T-helper 17 cell (primary cell): ENCODE measurements at regions not wholly inside any gene's neighbourhood (a gene's known extent, or its start where the extent isn't known, plus 50 kb on each side); places are given as distances from the start of the nearest gene placed in this dataset.
"Not testable (repeated sequence)": the region's sequence is repeated elsewhere in the genome, so short reads cannot be mapped to it uniquely, and the experiment has no call there.

Source experiments
- ATAC-seq: fragments of 150-1000 bp; cut with Tn5 transposase; 2 replicates; pipeline ENCODE4 v1.10.0; 2021; ENCODE audit warnings: mild to moderate bottlenecking, moderate library complexity
- DNase-seq, 3 donors: peaks; one replicate each; pipeline versions ENCODE4 v3.0.0 to v3.0.0-alpha.2; 2020 to 2021
- H3K9me3 ChIP-seq: one replicate; pipeline ENCODE4 v1.7.0; 2013; ENCODE audit warnings: low read length, mild to moderate bottlenecking; ENCODE audit not compliant: control insufficient read depth, poor library complexity, severe bottlenecking
- H3K27ac Mint-ChIP-seq: one replicate; pipeline ENCODE4 v1.8.0; 2022; ENCODE audit warnings: mild to moderate bottlenecking, moderate library complexity, mixed read lengths
- H3K27me3 Mint-ChIP-seq: one replicate; pipeline ENCODE4 v1.8.0; 2022; ENCODE audit warnings: mixed read lengths
- H3K36me3 Mint-ChIP-seq: one replicate; pipeline ENCODE4 v1.8.0; 2022; ENCODE audit warnings: low read depth, mixed read lengths
- H3K4me1 Mint-ChIP-seq: one replicate; pipeline ENCODE4 v1.8.0; 2022; ENCODE audit warnings: mild to moderate bottlenecking, mixed read lengths
- H3K4me3 Mint-ChIP-seq: one replicate; pipeline ENCODE4 v1.8.0; 2022; ENCODE audit warnings: mild to moderate bottlenecking, moderate library complexity, mixed read lengths

- Mint-ChIP-seq H3K36me3 (peaks cover 11% of the 10 kb centered on the region), H3K4me1 (no peaks in the 10 kb centered on the region), H3K4me3 (no peak overlapping the region), H3K27me3 (peaks cover 54% of the 10 kb centered on the region), H3K27ac (no peak overlapping the region)
- ATAC-seq (no peak), DNase-seq (no peak)
- no peaks in the 10 kb centered on the region for H3K9me3 ChIP-seq
Observed at GRCh38 chr12:53867216-53868012, 71.2 kb upstream of the HOXC13 start.

- no peak for ATAC-seq
- H3K27ac Mint-ChIP-seq = no peak overlapping the region
- no peak for DNase-seq
- H3K9me3 ChIP-seq = no peaks in the 10 kb centered on the region
- no peaks in the 10 kb centered on the region for H3K4me1 Mint-ChIP-seq
- peaks cover 65% of the 10 kb centered on the region for H3K27me3 Mint-ChIP-seq
- H3K36me3 Mint-ChIP-seq = peaks cover 11% of the 10 kb centered on the region
- no peak overlapping the region for H3K4me3 Mint-ChIP-seq
Observed at GRCh38 chr12:53868511-53868986, 70.1 kb upstream of the HOXC13 start.

GRCh38 chr12:53869500-53869899 is 69.1 kb upstream of the HOXC13 start:
- Mint-ChIP-seq H3K27ac (no peak overlapping the region), H3K36me3 (peaks cover 11% of the 10 kb centered on the region), H3K4me3 (no peak overlapping the region), H3K4me1 (no peaks in the 10 kb centered on the region), H3K27me3 (peaks cover 66% of the 10 kb centered on the region)
- DNase-seq = no peak
- H3K9me3 ChIP-seq = no peaks in the 10 kb centered on the region
- no peak for ATAC-seq

- Mint-ChIP-seq H3K27ac (no peak overlapping the region), H3K27me3 (peaks cover 70% of the 10 kb centered on the region)
Observed at GRCh38 chr12:53870117-53870516, 68.5 kb upstream of the HOXC13 start.

GRCh38 chr12:53871367-53871766 is 67.3 kb upstream of the HOXC13 start:
- H3K27ac Mint-ChIP-seq = no peak overlapping the region
- H3K9me3 ChIP-seq = no peaks in the 10 kb centered on the region
- H3K36me3 Mint-ChIP-seq = peaks cover 11% of the 10 kb centered on the region
- DNase-seq = no peak
- H3K27me3 Mint-ChIP-seq = peaks cover 71% of the 10 kb centered on the region
- no peak for ATAC-seq
- H3K4me1 Mint-ChIP-seq = no peaks in the 10 kb centered on the region
- H3K4me3 Mint-ChIP-seq = no peak overlapping the region

More at GRCh38 chr12:53870117-53870516, 68.5 kb upstream of the HOXC13 start:
- ATAC-seq (no peak), DNase-seq (no peak)
- Mint-ChIP-seq H3K4me3 (no peak overlapping the region), H3K4me1 (no peaks in the 10 kb centered on the region), H3K36me3 (peaks cover 11% of the 10 kb centered on the region)
- H3K9me3 ChIP-seq = no peaks in the 10 kb centered on the region

GRCh38 chr12:53872367-53872766 is 66.3 kb upstream of the HOXC13 start:
- no peak overlapping the region for H3K27ac Mint-ChIP-seq
- no peak for DNase-seq
- H3K9me3 ChIP-seq = no peaks in the 10 kb centered on the region
- peaks cover 11% of the 10 kb centered on the region for H3K36me3 Mint-ChIP-seq
- no peak overlapping the region for H3K4me3 Mint-ChIP-seq
- H3K27me3 Mint-ChIP-seq = peaks cover 64% of the 10 kb centered on the region
- no peak for ATAC-seq
- H3K4me1 Mint-ChIP-seq = no peaks in the 10 kb centered on the region

GRCh38 chr12:53877961-53878360 is 60.7 kb upstream of the HOXC13 start:
- not testable (repeated sequence) for DNase-seq, H3K9me3 ChIP-seq, H3K27ac Mint-ChIP-seq, H3K36me3 Mint-ChIP-seq, H3K4me1 Mint-ChIP-seq, ATAC-seq, H3K4me3 Mint-ChIP-seq
- H3K27me3 Mint-ChIP-seq = peaks cover 28% of the 10 kb centered on the region

- peaks cover 88% of the 10 kb centered on the region for H3K27me3 Mint-ChIP-seq
Observed at GRCh38 chr12:53887006-53887405, 51.6 kb upstream of the HOXC13 start.

GRCh38 chr12:53887881-53888280 is 50.8 kb upstream of the HOXC13 start:
- H3K27me3 Mint-ChIP-seq = peaks cover 90% of the 10 kb centered on the region
- ATAC-seq = no peak
- H3K9me3 ChIP-seq = no peaks in the 10 kb centered on the region
- DNase-seq = no peak
- peaks cover 4% of the 10 kb centered on the region for H3K36me3 Mint-ChIP-seq
- no peaks in the 10 kb centered on the region for H3K4me1 Mint-ChIP-seq
- no peak overlapping the region for H3K4me3 Mint-ChIP-seq
- no peak overlapping the region for H3K27ac Mint-ChIP-seq

More at GRCh38 chr12:53887006-53887405, 51.6 kb upstream of the HOXC13 start:
- H3K4me1 Mint-ChIP-seq = no peaks in the 10 kb centered on the region
- H3K9me3 ChIP-seq = no peaks in the 10 kb centered on the region
- no peak for DNase-seq
- ATAC-seq = no peak
- H3K36me3 Mint-ChIP-seq = peaks cover 4% of the 10 kb centered on the region
- H3K27ac Mint-ChIP-seq = no peak overlapping the region
- no peak overlapping the region for H3K4me3 Mint-ChIP-seq
